OCI-LY7 (cell line): ENCODE measurements at regions not wholly inside any gene's neighbourhood (a gene's known extent, or its start where the extent isn't known, plus 50 kb on each side); places are given as distances from the start of the nearest gene placed in this dataset.

ENCODE experiments used
- BruUV-seq: library from RNA; stranded (reverse); fragments of 400-500 nt; replicated peaks from 2 replicates; lab custom pipeline; 2021; lab: Mats Ljungman, UMichigan
- CTCF ChIA-PET: fragments of 300-600 bp; sonication (Branson Sonifier 250); formaldehyde crosslinking; loops from one replicate; lab custom pipeline; 2022; ENCODE audit warnings: antibody characterized with exemption; ENCODE audit not compliant: unreplicated experiment; lab: Charles Lee
- POLR2A ChIA-PET: fragments of 300-600 bp; sonication (Branson Sonifier 250); formaldehyde crosslinking; loops from one replicate; lab custom pipeline; 2022; ENCODE audit warnings: antibody characterized with exemption; lab: Charles Lee
- DNase-seq: peaks from one replicate; pipeline ENCODE4 v3.0.0-alpha.2; 2015; ENCODE audit warnings: low spot score
- H2AFZ ChIP-seq: fragments of 200-600 bp; sonication (generic), shearing (Covaris generic); 2 replicates; pipeline ENCODE4 v1.6.1; 2014; ENCODE audit warnings: mild to moderate bottlenecking, antibody characterized with exemption, low read length, moderate library complexity
- H3K27ac ChIP-seq: fragments of 200-600 bp; sonication (generic); 2 replicates; pipeline ENCODE4 v1.5.1; 2014; ENCODE audit warnings: mixed run types, low read depth, mild to moderate bottlenecking, moderate library complexity, low read length, inconsistent platforms; ENCODE audit not compliant: poor library complexity, severe bottlenecking
- H3K36me3 ChIP-seq: fragments of 200-600 bp; sonication (generic); 2 replicates; pipeline ENCODE4 v1.6.1; 2014; ENCODE audit warnings: mild to moderate bottlenecking, antibody characterized with exemption, low read length, moderate library complexity, mixed read lengths; ENCODE audit not compliant: insufficient read depth
- H3K4me1 ChIP-seq: fragments of 200-600 bp; sonication (generic); 2 replicates; pipeline ENCODE4 v1.5.1; 2014; ENCODE audit warnings: mild to moderate bottlenecking, low read length; ENCODE audit not compliant: insufficient read depth, poor library complexity, severe bottlenecking
- H3K4me2 ChIP-seq: fragments of 200-600 bp; sonication (generic); 2 replicates; pipeline ENCODE4 v1.6.1; 2014; ENCODE audit warnings: mild to moderate bottlenecking, low read length
- H3K4me3 ChIP-seq: fragments of 200-600 bp; sonication (generic); 2 replicates; pipeline ENCODE4 v1.5.1; 2014; ENCODE audit warnings: mild to moderate bottlenecking, low read depth, low read length; ENCODE audit not compliant: poor library complexity, severe bottlenecking
- H3K79me2 ChIP-seq: fragments of 200-600 bp; sonication (generic); 2 replicates; pipeline ENCODE4 v1.6.1; 2016; ENCODE audit warnings: low read depth, mild to moderate bottlenecking, low read length, moderate library complexity, mixed read lengths; ENCODE audit not compliant: insufficient read depth
- H3K9me2 ChIP-seq: fragments of 200-600 bp; sonication (generic); 2 replicates; pipeline ENCODE4 v1.6.1; 2016; ENCODE audit warnings: mild to moderate bottlenecking, low read length, mixed read lengths; ENCODE audit not compliant: insufficient read depth
- H3K9me3 ChIP-seq: fragments of 200-600 bp; sonication (generic); 2 replicates; pipeline ENCODE4 v1.6.1; 2014; ENCODE audit warnings: mild to moderate bottlenecking, mixed run types, low read length, mixed read lengths
- H4K20me1 ChIP-seq: fragments of 200-600 bp; sonication (generic); 2 replicates; pipeline ENCODE4 v1.6.1; 2014; ENCODE audit warnings: mild to moderate bottlenecking, antibody characterized with exemption, low read length, moderate library complexity, mixed read lengths; ENCODE audit not compliant: insufficient read depth
- CTCF ChIP-seq: fragments of 200-600 bp; sonication (generic); conservative IDR thresholded peaks from 2 replicates; pipeline ENCODE4 v1.5.1; 2014; ENCODE audit warnings: mild to moderate bottlenecking, antibody characterized with exemption, low read length, moderate library complexity, mixed read lengths
- EZH2phosphoT487 ChIP-seq: fragments of 200-600 bp; sonication (generic); IDR thresholded peaks from 2 replicates; pipeline ENCODE4 v1.6.1; 2018; ENCODE audit warnings: low read depth, borderline replicate concordance, mild to moderate bottlenecking, mixed run types, antibody characterized with exemption, low read length, moderate library complexity, mixed read lengths
- intact Hi-C: fragments of 100-400 bp; cut with micrococcal nuclease; formaldehyde crosslinking; loops from one replicate; pipeline ENCODE4 v1.10.0; 2022; ENCODE audit not compliant: unreplicated experiment

GRCh38 chr2:444937-445884 lies 157.3 kb upstream of the ALKAL2 start:
- Histone ChIP-seq H3K4me1 (no peaks in the 10 kb centered on the region), H3K9me2 (no peaks in the 10 kb centered on the region), H2AFZ (no peak overlapping the region), H3K36me3 (no peaks in the 10 kb centered on the region), H3K4me2 (no peak overlapping the region), H3K79me2 (no peaks in the 10 kb centered on the region), H4K20me1 (no peaks in the 10 kb centered on the region), H3K4me3 (no peak overlapping the region), H3K27ac (no peak overlapping the region), H3K9me3 (no peaks in the 10 kb centered on the region)
- intact Hi-C loops, result no loop called here
- CTCF ChIA-PET, result no interaction called here
- no TSS peak for BruUV-seq
- DNase-seq, result no peak
- POLR2A ChIA-PET, result no interaction called here
- TF ChIP-seq CTCF (no peak), EZH2phosphoT487 (no peak)

GRCh38 chr2:443741-444140 lies 155.8 kb upstream of the ALKAL2 start:
- Histone ChIP-seq H3K36me3 (no peaks in the 10 kb centered on the region), H3K27ac (no peak overlapping the region)
- intact Hi-C loops, result no loop called here

More at GRCh38 chr2:443741-444140, 155.8 kb upstream of the ALKAL2 start:
- ChIA-PET POLR2A (interaction anchor here (0.7 kb wide), 1 partner anchor 157 kb away, joined by 3 read pairs; no protein-coding TSS in a partner anchor), CTCF (no interaction called here)
- BruUV-seq, result no TSS peak
- H3K9me2 ChIP-seq, result no peaks in the 10 kb centered on the region
- H2AFZ ChIP-seq, result no peak overlapping the region
- no peak for DNase-seq
- H3K4me2 ChIP-seq, result peak overlapping the region; percentile 4; the same call in 1 of the 2 replicates
- no peak for TF ChIP-seq EZH2phosphoT487
- TF ChIP-seq CTCF, result no peak
- H3K79me2 ChIP-seq, result no peaks in the 10 kb centered on the region
- H3K4me3 ChIP-seq, result no peak overlapping the region
- H3K4me1 ChIP-seq, result no peaks in the 10 kb centered on the region
- H3K9me3 ChIP-seq, result no peaks in the 10 kb centered on the region
- H4K20me1 ChIP-seq, result no peaks in the 10 kb centered on the region
